Cardiac muscle cell (in vitro differentiated cells and primary cell): ENCODE measurements at regions not wholly inside any gene's neighbourhood (a gene's known extent, or its start where the extent isn't known, plus 50 kb on each side); places are given as distances from the start of the nearest gene placed in this dataset.
"Not testable (repeated sequence)": the region's sequence is repeated elsewhere in the genome, so short reads cannot be mapped to it uniquely, and the experiment has no call there.

Experiments used
- DNase-seq, 2 donors: peaks; one replicate each; pipeline versions ENCODE4 v3.0.0 to v3.0.0-alpha.2; 2010 to 2017; ENCODE audit warnings: low read depth in 1 of 2, low spot score in 1 of 2
- H3K27ac ChIP-seq: fragments of 200-600 bp; sonication (generic); 2 replicates; pipeline ENCODE4 v1.5.1; 2016
- H3K27me3 ChIP-seq: fragments of 200-600 bp; sonication (generic); 2 replicates; pipeline ENCODE4 v1.6.0; 2016; ENCODE audit warnings: control low read depth
- H3K36me3 ChIP-seq: fragments of 200-600 bp; sonication (generic); 2 replicates; pipeline ENCODE4 v1.5.1; 2016; ENCODE audit warnings: control low read depth
- H3K4me1 ChIP-seq: fragments of 200-600 bp; sonication (generic); 2 replicates; pipeline ENCODE4 v1.8.1; 2017; ENCODE audit warnings: low read depth, mild to moderate bottlenecking, mixed run types
- H3K4me3 ChIP-seq: fragments of 200-600 bp; sonication (generic); 2 replicates; pipeline ENCODE4 v1.5.1; 2016; ENCODE audit warnings: mild to moderate bottlenecking
- H3K9me3 ChIP-seq: fragments of 200-600 bp; sonication (generic); 2 replicates; pipeline ENCODE4 v1.5.1; 2017; ENCODE audit warnings: low read depth, mild to moderate bottlenecking, control low read depth
- CTCF ChIP-seq: IDR thresholded peaks from 2 replicates; pipeline ENCODE4 v1.5.1; 2012; ENCODE audit warnings: low read depth, mild to moderate bottlenecking, low read length

- DNase-seq, result peak in 1 of 2 donors; percentile 5
- Histone ChIP-seq H3K27ac (no peak overlapping the region), H3K4me3 (no peak overlapping the region), H3K9me3 (no peaks in the 10 kb centered on the region), H3K27me3 (no peaks in the 10 kb centered on the region), H3K4me1 (no peaks in the 10 kb centered on the region), H3K36me3 (no peaks in the 10 kb centered on the region)
- no peak for TF ChIP-seq CTCF
Measured at GRCh38 chrX:51215266-51215665, 117.4 kb upstream of the NUDT10 start.

- H3K4me1 ChIP-seq, result no peaks in the 10 kb centered on the region
- no peak for DNase-seq
- H3K9me3 ChIP-seq, result no peaks in the 10 kb centered on the region
- H3K27ac ChIP-seq, result no peak overlapping the region
- H3K4me3 ChIP-seq, result no peak overlapping the region
- no peaks in the 10 kb centered on the region for H3K27me3 ChIP-seq
- no peaks in the 10 kb centered on the region for H3K36me3 ChIP-seq
- no peak for TF ChIP-seq CTCF
Measured at GRCh38 chrX:51215856-51216255, 116.8 kb upstream of the NUDT10 start.

GRCh38 chrX:51242212-51242611 lies 90.4 kb upstream of the NUDT10 start:
- Histone ChIP-seq H3K27ac (no peak overlapping the region), H3K4me3 (no peak overlapping the region), H3K27me3 (no peaks in the 10 kb centered on the region), H3K36me3 (no peaks in the 10 kb centered on the region), H3K4me1 (no peaks in the 10 kb centered on the region), H3K9me3 (no peaks in the 10 kb centered on the region)
- no peak for TF ChIP-seq CTCF
- DNase-seq, result no peak

- no peak for DNase-seq
- H3K4me1 ChIP-seq, result no peaks in the 10 kb centered on the region
- H3K9me3 ChIP-seq, result no peaks in the 10 kb centered on the region
- no peak for TF ChIP-seq CTCF
- no peaks in the 10 kb centered on the region for H3K36me3 ChIP-seq
- no peak overlapping the region for H3K4me3 ChIP-seq
- no peaks in the 10 kb centered on the region for H3K27me3 ChIP-seq
- no peak overlapping the region for H3K27ac ChIP-seq
Measured at GRCh38 chrX:51257490-51257889, 75.1 kb upstream of the NUDT10 start.

- not testable (repeated sequence) for H3K4me1 ChIP-seq, H3K27ac ChIP-seq, H3K9me3 ChIP-seq, H3K36me3 ChIP-seq, DNase-seq, H3K4me3 ChIP-seq, H3K27me3 ChIP-seq
Measured at GRCh38 chrX:51262271-51262670, 70.4 kb upstream of the NUDT10 start.

GRCh38 chrX:51272638-51273037 lies 60.0 kb upstream of the NUDT10 start:
- H3K27ac ChIP-seq, result no peak overlapping the region
- H3K9me3 ChIP-seq, result no peaks in the 10 kb centered on the region
- H3K27me3 ChIP-seq, result no peaks in the 10 kb centered on the region
- TF ChIP-seq CTCF, result no peak
- H3K4me3 ChIP-seq, result no peak overlapping the region
- no peak for DNase-seq
- H3K36me3 ChIP-seq, result no peaks in the 10 kb centered on the region
- H3K4me1 ChIP-seq, result no peaks in the 10 kb centered on the region
